ENCODE measurements at regions not wholly inside any gene's neighbourhood (a gene's known extent, or its start where the extent isn't known, plus 50 kb on each side); places are given as distances from the start of the nearest gene placed in this dataset.
"Not testable (repeated sequence)": the region's sequence is repeated elsewhere in the genome, so short reads cannot be mapped to it uniquely, and the experiment has no call there.

DNA sequence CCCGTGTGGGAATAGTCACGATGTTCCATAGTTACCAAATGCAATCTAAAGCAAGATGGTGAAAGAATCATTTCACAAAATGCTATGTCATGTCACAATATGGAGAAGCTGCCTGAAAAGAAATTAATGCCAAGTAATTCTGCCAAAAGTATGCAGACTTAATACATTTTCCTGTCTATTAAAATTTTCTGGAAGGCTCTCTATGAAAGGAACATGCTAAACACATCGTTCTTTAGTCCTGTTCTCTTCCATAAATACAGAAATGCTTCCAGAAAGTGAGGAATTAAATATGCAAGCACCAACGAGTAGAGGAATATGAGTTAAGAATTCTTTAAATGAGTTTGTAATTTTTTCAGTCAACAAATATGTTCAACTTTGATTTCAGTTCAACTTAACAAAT lies 266.8 kb upstream of the CRBN start:
- Mint-ChIP-seq H3K27ac (no peak overlapping the region), H3K27me3 (no peaks in the 10 kb centered on the region), H3K9me3 (no peaks in the 10 kb centered on the region), H3K4me3 (no peak overlapping the region), H3K36me3 (ENCODE audit: low read depth) (no peaks in the 10 kb centered on the region), H3K4me1 (ENCODE audit: low read depth) (no peaks in the 10 kb centered on the region)
- no peak for DNase-seq

DNA sequence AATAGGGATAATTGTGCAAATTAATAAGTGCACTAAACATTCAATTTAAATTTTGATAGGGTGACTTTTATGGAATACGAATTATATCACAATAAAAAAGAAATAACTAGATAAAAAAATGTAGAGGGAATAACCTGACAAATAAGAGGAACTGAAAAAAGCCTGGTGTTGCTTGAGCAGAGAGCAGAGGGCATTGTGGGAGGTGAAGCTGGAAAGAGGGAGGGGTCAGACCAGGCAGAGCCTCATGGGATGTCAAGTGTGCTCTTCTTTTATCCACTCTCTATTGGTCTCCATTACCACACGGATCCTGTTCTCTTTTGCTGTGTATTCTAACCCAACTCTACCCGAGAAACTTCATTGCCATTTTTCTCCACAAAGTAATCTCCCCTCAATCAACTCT lies 264.0 kb upstream of the CRBN start:
- Mint-ChIP-seq H3K4me3 (no peak overlapping the region), H3K36me3 (ENCODE audit: low read depth) (no peaks in the 10 kb centered on the region), H3K27ac (no peak overlapping the region), H3K27me3 (peaks cover 10% of the 10 kb centered on the region), H3K4me1 (ENCODE audit: low read depth) (no peaks in the 10 kb centered on the region), H3K9me3 (no peaks in the 10 kb centered on the region)
- no peak for DNase-seq

DNA sequence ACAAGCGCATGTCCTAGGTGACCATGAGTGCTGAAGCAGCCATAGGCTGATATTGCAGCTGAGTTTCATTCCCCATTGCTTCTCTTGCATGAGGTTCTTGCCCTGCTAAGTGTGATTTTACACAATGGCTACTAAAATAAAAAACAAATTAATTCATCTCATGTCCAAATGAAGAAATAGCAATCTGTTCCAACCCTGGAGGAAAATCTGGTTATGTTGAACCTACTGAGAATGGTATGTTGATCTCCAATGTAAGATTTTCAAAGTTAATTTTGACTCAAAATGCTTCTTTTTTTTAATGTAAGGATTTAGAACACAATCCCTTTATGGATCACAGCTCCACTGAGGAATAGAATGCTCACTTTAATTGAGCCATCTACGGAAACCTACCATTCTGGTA lies 254.2 kb upstream of the CRBN start:
- H3K4me1 Mint-ChIP-seq (ENCODE audit: low read depth): no peaks in the 10 kb centered on the region
- no peak overlapping the region for H3K27ac Mint-ChIP-seq
- peaks cover 6% of the 10 kb centered on the region for H3K27me3 Mint-ChIP-seq
- DNase-seq: no peak
- H3K4me3 Mint-ChIP-seq: no peak overlapping the region
- H3K9me3 Mint-ChIP-seq: no peaks in the 10 kb centered on the region
- H3K36me3 Mint-ChIP-seq (ENCODE audit: low read depth): no peaks in the 10 kb centered on the region

DNA sequence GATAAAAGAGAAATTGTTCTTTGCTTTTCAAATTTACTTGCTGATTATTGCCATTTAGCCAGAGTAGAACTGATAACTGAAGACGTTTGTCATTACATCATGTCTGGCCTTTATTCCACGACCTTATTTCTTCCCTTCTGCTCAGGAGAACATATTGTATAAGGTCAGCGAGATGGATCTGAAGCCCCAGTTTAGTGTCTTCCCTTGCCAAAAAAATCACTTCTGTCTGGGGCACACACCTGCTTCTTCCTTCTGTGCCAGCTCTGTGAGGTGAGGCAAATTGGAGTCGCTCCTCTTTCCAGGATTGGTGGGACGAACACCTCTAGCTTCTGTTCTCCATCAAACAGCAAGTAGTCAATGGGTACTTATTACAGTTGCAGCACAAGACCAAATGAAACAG lies 250.3 kb upstream of the CRBN start:
- Mint-ChIP-seq H3K27me3 (no peaks in the 10 kb centered on the region), H3K4me3 (no peak overlapping the region), H3K36me3 (ENCODE audit: low read depth) (no peaks in the 10 kb centered on the region), H3K4me1 (ENCODE audit: low read depth) (no peaks in the 10 kb centered on the region), H3K27ac (no peak overlapping the region), H3K9me3 (peaks cover 5% of the 10 kb centered on the region)
- DNase-seq: no peak

DNA sequence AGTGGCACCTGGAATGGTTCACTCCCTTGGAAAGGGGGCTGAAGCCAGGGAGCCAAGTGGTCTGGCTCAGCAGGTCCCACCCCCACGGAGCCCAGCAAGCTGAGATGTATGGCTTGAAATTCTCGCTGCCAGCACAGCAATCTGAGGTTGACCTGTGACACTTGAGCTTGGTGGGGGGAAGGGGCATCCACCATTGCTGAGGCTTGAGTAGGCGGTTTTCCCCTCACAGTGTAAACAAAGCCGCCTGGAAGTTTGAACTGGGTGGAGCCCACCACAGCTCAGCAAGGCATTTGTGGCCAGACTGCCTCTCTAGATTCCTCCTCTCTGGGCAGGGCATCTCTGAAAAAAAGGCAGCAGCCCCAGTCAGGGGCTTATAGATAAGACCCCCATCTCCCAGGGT lies 228.2 kb upstream of the CRBN start:
- H3K36me3 Mint-ChIP-seq (ENCODE audit: low read depth); H3K27me3 Mint-ChIP-seq; H3K4me3 Mint-ChIP-seq; H3K27ac Mint-ChIP-seq; H3K4me1 Mint-ChIP-seq (ENCODE audit: low read depth); H3K9me3 Mint-ChIP-seq; DNase-seq: not testable (repeated sequence)

DNA sequence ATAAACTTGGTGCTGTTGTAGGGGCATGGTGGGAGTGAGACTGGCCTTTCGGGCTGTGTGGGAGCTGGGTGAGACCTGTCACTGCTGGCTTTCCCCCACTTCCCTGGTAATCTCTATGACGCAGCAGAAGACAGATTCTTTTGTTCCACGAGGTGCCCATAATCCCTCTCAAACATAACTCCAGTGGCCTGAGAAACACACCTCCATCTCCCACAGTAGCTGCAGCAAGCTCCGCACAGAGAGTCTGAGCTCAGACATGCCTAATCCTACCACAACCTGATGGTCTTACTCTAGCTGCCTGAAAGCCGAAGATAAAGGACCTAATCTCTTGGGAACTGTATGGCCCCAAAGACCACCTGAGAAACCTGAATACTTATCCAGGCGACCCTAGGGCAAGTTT lies 225.6 kb upstream of the CRBN start:
- peaks cover 19% of the 10 kb centered on the region for H3K9me3 Mint-ChIP-seq
- no peak for DNase-seq
- H3K27ac Mint-ChIP-seq: no peak overlapping the region
- H3K4me1 Mint-ChIP-seq (ENCODE audit: low read depth): no peaks in the 10 kb centered on the region
- no peaks in the 10 kb centered on the region for H3K36me3 Mint-ChIP-seq (ENCODE audit: low read depth)
- no peak overlapping the region for H3K4me3 Mint-ChIP-seq
- H3K27me3 Mint-ChIP-seq: peaks cover 4% of the 10 kb centered on the region

DNA sequence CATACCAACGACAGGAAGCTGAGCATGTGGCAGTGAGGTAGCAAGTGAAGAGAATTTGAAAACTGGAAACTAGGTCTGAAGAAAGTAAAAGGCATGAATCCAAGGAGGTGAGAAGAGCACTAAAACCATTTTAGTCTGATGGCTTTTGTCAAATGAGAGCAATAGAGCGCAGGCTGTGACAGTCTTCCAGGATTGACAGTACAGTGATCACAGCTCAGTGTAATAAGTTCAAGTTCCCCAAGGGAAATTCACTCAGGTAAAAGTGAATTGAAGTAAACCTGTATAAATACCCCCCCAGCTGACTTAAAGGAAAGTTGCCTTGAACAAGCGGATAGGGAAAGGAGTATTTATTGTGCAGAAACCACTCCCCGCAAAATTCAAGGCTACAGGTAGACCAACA lies 224.2 kb upstream of the CRBN start:
- no peak for DNase-seq
- Mint-ChIP-seq H3K27me3 (peaks cover 4% of the 10 kb centered on the region), H3K27ac (no peak overlapping the region), H3K9me3 (peaks cover 20% of the 10 kb centered on the region), H3K36me3 (ENCODE audit: low read depth) (no peaks in the 10 kb centered on the region), H3K4me1 (ENCODE audit: low read depth) (no peaks in the 10 kb centered on the region), H3K4me3 (no peak overlapping the region)

DNA sequence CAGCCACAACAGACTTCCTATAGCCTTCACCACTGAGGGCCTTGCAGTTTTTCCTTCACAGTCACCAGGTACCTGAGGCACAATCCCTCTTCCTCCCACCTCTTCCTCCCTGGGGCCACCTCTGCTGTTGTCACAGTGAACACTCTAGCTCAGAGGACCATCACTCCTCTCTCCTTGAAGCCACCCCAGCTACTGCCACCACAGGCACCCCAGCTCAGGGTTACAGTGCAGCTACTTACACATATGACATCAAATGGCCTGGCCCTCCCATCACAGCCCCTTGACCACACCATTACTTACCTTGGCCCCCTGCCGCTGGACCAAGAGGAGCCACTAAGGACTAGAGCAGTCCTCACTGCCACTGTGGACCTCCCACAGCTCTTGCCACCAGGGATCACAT lies 213.5 kb upstream of the CRBN start:
- DNase-seq: no peak
- Mint-ChIP-seq H3K4me1 (ENCODE audit: low read depth) (no peaks in the 10 kb centered on the region), H3K9me3 (no peaks in the 10 kb centered on the region), H3K4me3 (no peak overlapping the region), H3K27me3 (no peaks in the 10 kb centered on the region), H3K27ac (no peak overlapping the region), H3K36me3 (ENCODE audit: low read depth) (no peaks in the 10 kb centered on the region)

DNA sequence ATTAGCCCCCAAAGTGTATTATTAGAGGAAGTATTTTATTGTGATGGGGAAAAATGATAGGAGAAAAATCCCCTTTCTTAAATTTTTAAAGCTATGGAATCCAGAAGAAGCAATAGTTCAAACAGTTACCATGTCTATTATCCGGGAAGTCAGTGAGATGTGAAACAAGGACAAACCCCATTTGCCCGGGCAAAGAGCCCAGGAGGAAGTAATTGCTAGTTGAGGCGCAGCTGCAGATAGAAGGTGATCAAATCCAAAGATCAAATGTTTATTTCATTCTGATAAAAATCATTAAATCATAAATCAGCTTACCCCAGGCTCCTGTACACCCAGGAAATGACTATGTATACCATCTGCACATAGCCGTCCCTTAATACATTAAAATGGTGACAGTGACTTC lies 204.0 kb upstream of the CRBN start:
- Mint-ChIP-seq H3K4me1 (ENCODE audit: low read depth) (no peaks in the 10 kb centered on the region), H3K9me3 (no peaks in the 10 kb centered on the region), H3K4me3 (no peak overlapping the region), H3K36me3 (ENCODE audit: low read depth) (no peaks in the 10 kb centered on the region), H3K27me3 (peaks cover 2% of the 10 kb centered on the region), H3K27ac (no peak overlapping the region)
- no peak for DNase-seq

DNA sequence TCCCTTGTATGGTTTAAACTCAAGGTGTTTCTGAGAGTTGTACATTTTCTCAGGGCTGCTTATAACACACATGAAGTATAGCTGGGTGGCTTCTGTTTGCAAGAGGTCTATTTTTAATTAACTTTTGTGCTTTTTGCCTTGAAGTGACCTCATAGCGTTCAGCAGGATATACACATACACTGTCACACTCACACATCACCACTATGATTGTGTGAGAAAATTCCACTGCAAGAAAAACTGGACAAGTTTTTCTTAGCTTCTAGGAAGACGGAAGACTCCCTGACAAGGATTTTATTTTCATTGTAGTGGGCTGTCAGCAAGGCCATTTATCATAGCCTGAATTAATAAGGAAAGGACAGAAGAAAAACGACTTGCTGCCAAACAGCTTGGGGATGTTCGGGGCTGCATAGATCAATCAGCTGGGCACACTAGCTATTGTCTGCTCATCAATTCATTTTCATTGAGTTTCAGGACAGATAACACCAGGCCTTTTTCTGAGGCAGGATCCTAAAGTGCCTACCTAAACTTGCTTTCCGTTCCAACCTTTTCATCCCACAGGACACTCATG lies 192.8 kb upstream of the CRBN start:
- no peaks in the 10 kb centered on the region for H3K36me3 Mint-ChIP-seq (ENCODE audit: low read depth)
- no peak for DNase-seq
- no peaks in the 10 kb centered on the region for H3K4me1 Mint-ChIP-seq (ENCODE audit: low read depth)
- H3K27ac Mint-ChIP-seq: no peak overlapping the region
- H3K9me3 Mint-ChIP-seq: peaks cover 14% of the 10 kb centered on the region
- no peak overlapping the region for H3K4me3 Mint-ChIP-seq
- H3K27me3 Mint-ChIP-seq: no peaks in the 10 kb centered on the region

DNA sequence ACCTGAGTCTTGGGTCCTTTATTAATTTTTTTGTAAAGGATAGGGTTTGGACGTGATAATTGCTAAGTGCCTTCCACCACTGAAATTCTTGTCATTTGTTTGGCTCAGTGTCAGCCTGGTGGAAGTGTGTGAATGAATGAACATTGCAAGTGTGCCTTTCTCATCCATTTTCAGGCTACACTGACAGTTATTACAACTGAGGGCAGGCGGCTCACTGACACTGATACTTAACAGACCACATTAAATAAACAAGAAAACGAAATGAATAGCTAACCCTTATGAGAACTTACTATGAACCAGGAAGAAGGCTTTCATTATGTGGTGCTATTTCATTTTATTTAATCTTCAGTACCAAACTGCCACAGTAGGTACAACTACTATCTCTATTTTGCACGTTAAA lies 188.8 kb upstream of the CRBN start:
- Mint-ChIP-seq H3K9me3 (no peaks in the 10 kb centered on the region), H3K27ac (no peak overlapping the region), H3K27me3 (no peaks in the 10 kb centered on the region), H3K4me1 (ENCODE audit: low read depth) (no peaks in the 10 kb centered on the region), H3K4me3 (no peak overlapping the region), H3K36me3 (ENCODE audit: low read depth) (no peaks in the 10 kb centered on the region)
- no peak for DNase-seq

DNA sequence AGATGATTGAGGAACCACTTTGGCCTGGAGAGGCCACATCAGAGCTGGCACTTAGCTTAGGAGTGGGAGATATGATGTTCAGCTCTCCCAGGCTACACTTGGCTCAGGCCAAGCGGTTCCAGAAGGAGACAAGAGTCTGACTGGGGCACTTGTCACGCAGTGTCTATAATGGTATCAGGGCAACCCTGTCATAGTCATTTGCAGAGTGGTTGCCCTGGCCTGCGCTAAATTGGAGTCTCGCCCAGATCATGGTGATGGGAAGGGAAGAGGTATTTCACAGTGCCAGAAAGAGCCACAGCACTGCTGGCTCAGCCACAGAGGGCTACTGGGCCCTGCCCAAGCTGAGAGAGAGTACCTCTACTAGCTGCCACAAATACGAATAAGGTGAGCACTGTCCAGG lies 186.9 kb upstream of the CRBN start:
- no peak overlapping the region for H3K27ac Mint-ChIP-seq
- no peak overlapping the region for H3K4me3 Mint-ChIP-seq
- H3K27me3 Mint-ChIP-seq: no peaks in the 10 kb centered on the region
- no peaks in the 10 kb centered on the region for H3K4me1 Mint-ChIP-seq (ENCODE audit: low read depth)
- H3K9me3 Mint-ChIP-seq: no peaks in the 10 kb centered on the region
- no peaks in the 10 kb centered on the region for H3K36me3 Mint-ChIP-seq (ENCODE audit: low read depth)
- no peak for DNase-seq

DNA sequence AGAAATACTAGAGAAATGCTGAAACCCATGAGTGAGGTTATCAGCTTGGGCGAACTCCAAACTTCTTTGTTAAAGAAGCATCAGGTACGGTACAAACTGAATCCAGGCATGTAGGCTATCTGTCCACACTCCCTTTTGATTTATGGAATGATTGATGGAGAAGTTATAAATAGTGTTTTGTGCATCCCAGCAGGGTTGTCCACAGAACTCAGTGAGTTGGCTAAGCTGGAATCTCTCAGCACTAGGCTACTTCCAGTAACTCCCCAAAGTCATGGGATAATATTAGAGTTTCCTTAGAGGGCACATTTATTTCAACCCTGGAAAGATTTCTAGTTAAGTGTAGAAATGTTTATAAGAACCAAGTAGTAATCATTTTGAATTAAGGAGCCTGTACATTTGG lies 186.2 kb upstream of the CRBN start:
- H3K9me3 Mint-ChIP-seq: no peaks in the 10 kb centered on the region
- DNase-seq: no peak
- H3K27me3 Mint-ChIP-seq: no peaks in the 10 kb centered on the region
- H3K36me3 Mint-ChIP-seq (ENCODE audit: low read depth): no peaks in the 10 kb centered on the region
- no peaks in the 10 kb centered on the region for H3K4me1 Mint-ChIP-seq (ENCODE audit: low read depth)
- H3K27ac Mint-ChIP-seq: no peak overlapping the region
- no peak overlapping the region for H3K4me3 Mint-ChIP-seq

DNA sequence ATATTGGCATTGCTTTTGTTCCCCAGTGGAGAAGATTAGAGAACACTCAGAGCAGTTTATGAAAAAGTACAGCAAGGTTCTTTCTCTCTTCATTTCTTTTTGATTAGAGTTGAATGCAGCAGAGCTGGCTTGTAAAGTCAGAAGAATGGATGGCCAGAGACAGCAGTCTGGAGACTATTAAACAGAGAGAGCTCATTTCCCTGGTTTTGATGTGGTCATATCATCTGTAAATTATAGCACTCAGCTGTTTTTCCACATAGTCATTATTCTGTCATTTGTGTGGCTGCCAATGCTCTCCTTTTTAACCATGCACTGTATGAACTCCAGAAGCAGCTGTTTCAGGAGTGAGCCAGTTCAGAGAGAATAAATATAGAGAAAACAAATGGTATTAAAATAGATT lies 177.4 kb upstream of the CRBN start:
- no peaks in the 10 kb centered on the region for H3K36me3 Mint-ChIP-seq (ENCODE audit: low read depth)

DNA sequence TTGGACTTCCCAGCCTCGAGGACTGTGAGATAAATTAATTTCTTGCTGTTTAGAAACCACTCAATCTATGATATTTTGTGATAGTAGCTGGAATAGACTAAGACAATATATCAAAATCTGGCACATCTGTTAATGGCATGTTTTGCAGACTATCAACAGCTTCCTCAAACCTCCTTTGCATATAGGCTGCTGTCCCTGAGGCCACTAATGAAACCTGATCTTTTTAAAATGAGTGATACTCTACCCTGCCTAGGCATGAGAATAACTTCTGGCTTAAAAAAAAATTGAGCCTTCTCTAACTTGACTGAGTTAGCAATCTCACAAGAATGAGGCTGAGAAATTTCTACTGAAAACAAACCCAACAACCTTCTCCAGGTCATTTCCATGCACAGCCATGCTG lies 176.0 kb upstream of the CRBN start:
- DNase-seq: no peak
- H3K9me3 Mint-ChIP-seq: no peaks in the 10 kb centered on the region
- no peak overlapping the region for H3K4me3 Mint-ChIP-seq
- H3K27ac Mint-ChIP-seq: no peak overlapping the region
- peaks cover 2% of the 10 kb centered on the region for H3K4me1 Mint-ChIP-seq (ENCODE audit: low read depth)
- H3K27me3 Mint-ChIP-seq: no peaks in the 10 kb centered on the region
- H3K36me3 Mint-ChIP-seq (ENCODE audit: low read depth): no peaks in the 10 kb centered on the region

More for the DNA sequence above, 177.4 kb upstream of the CRBN start:
- Mint-ChIP-seq H3K27me3 (no peaks in the 10 kb centered on the region), H3K27ac (no peak overlapping the region), H3K9me3 (no peaks in the 10 kb centered on the region), H3K4me3 (no peak overlapping the region), H3K4me1 (ENCODE audit: low read depth) (peaks cover 2% of the 10 kb centered on the region)
- no peak for DNase-seq

DNA sequence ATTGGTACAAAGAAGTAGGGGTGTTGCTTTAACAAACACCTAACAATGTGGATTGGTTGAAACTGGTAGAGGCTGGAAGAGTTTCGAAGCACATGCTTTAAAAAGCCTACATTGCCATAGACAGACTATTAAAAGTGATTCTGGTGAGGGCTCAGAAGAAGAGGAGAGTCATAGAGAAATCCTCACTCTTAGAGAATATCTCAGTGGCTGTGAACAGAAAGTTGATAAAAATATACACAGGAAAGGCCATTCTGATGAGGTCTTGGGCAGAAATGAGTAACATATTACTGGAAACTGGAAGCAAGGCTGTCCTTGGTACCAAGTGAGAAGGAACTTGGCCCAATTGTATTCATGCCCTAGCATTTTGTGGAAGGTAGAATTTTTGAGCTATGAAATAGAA lies 173.7 kb upstream of the CRBN start:
- Mint-ChIP-seq H3K4me1 (ENCODE audit: low read depth) (no peaks in the 10 kb centered on the region), H3K4me3 (no peak overlapping the region), H3K27me3 (no peaks in the 10 kb centered on the region), H3K36me3 (ENCODE audit: low read depth) (no peaks in the 10 kb centered on the region), H3K27ac (no peak overlapping the region), H3K9me3 (peaks cover 5% of the 10 kb centered on the region)
- DNase-seq: no peak
